HUES64 (cell line): ENCODE measurements at regions not wholly inside any gene's neighbourhood (a gene's known extent, or its start where the extent isn't known, plus 50 kb on each side); places are given as distances from the start of the nearest gene placed in this dataset.

Experiments used
- H3K27ac ChIP-seq: 2 replicates; pipeline ENCODE4 v1.7.0; 2013; ENCODE audit warnings: low read depth, low read length, inconsistent platforms
- H3K27me3 ChIP-seq: 2 replicates; pipeline ENCODE4 v1.6.1; 2013; ENCODE audit warnings: mild to moderate bottlenecking, low read length; ENCODE audit not compliant: insufficient read depth
- H3K36me3 ChIP-seq: 2 replicates; pipeline ENCODE4 v1.6.1; 2013; ENCODE audit warnings: mild to moderate bottlenecking, low read length; ENCODE audit not compliant: insufficient read depth
- H3K4me1 ChIP-seq: 2 replicates; pipeline ENCODE4 v1.6.1; 2013; ENCODE audit warnings: mild to moderate bottlenecking, low read length, moderate library complexity; ENCODE audit not compliant: insufficient read depth
- H3K4me3 ChIP-seq: 2 replicates; pipeline ENCODE4 v1.5.1; 2013; ENCODE audit warnings: mild to moderate bottlenecking, low read length, moderate library complexity
- H3K9ac ChIP-seq: 2 replicates; pipeline ENCODE4 v1.6.1; 2013; ENCODE audit warnings: mild to moderate bottlenecking, low read depth, low read length
- H3K9me3 ChIP-seq: 2 replicates; pipeline ENCODE4 v1.6.1; 2013; ENCODE audit warnings: low read depth, low read length; ENCODE audit not compliant: insufficient read depth
- WGBS: fragments of 150-250, 120-280 bp; methylation state at CpG from one replicate; pipeline ENCODE4 v1.1.7; 2013; ENCODE audit warnings: missing lambda C conversion rate; 5-methylcytosine and 5-hydroxymethylcytosine counted together

DNA sequence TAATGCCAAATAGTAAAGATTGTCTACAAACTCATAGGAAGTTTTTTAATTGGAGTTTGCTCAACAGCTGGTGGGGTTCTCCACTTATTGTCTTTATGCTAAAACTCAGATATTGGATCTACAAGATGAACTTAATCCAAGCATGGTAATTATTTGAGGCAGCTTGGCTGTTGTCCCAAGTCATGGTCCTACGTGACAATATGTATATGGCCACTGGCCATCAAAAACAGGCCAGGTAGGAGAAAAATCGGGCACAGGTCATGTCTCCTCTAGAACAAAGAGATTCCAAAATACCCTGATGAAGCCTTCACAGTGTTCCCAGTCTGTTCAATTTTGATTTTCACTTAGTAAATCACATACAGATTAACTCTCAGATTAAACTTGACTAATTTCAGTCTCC, 606.4 kb downstream of the TNS3 start:
- no peaks in the 10 kb centered on the region for H3K9me3 ChIP-seq
- H3K4me1 ChIP-seq, result no peaks in the 10 kb centered on the region
- WGBS, result 91% methylated on average over 2 of the region's 2 CpGs
- H3K9ac ChIP-seq, result no peak overlapping the region
- H3K27me3 ChIP-seq, result no peaks in the 10 kb centered on the region
- H3K4me3 ChIP-seq, result no peak overlapping the region
- no peak overlapping the region for H3K27ac ChIP-seq
- H3K36me3 ChIP-seq, result no peaks in the 10 kb centered on the region

DNA sequence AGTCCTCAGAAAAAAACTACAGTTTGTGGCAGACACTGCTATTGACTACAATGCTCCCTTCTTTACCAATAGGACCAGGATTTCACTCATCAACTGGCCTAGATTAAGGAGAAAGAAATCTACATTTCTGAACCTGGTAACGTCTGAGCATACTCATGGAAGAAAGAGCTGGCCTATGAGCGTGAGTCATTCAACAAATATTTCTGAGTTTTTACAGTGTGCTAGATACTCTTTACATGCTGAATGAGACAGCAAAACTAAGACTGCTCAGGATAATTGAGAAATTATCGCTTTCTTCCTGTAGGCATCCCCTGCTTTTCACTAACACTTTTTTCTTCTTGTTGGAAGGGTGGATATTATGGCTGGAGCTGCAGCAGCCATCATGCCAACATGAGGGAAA, 609.7 kb downstream of the TNS3 start:
- H3K27me3 ChIP-seq, result no peaks in the 10 kb centered on the region
- H3K27ac ChIP-seq, result no peak overlapping the region
- H3K9me3 ChIP-seq, result no peaks in the 10 kb centered on the region
- H3K9ac ChIP-seq, result no peak overlapping the region
- no peaks in the 10 kb centered on the region for H3K36me3 ChIP-seq
- H3K4me1 ChIP-seq, result no peaks in the 10 kb centered on the region
- 90% methylated on average over 3 of the region's 3 CpGs for WGBS
- no peak overlapping the region for H3K4me3 ChIP-seq

DNA sequence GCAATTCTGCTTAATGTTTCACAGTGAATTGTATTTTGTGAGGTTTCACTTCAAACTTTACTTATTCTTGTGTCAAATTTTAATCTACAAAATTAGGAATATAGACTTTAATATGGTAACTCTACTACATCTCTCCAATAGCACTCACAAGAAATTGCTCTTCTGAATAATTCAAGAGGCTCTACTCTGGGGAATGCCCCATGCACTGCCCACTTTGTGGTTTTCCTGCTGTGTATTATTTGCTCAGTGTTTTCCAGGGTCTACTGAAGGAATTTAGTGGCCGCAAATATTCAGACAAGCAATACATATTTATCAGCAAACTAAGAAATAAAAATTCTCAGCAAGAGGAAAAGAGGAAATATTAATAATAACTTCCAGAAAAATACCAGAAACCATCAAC, 611.4 kb downstream of the TNS3 start:
- H3K36me3 ChIP-seq, result no peaks in the 10 kb centered on the region
- H3K27me3 ChIP-seq, result no peaks in the 10 kb centered on the region
- H3K4me1 ChIP-seq, result no peaks in the 10 kb centered on the region
- no CpG with 5 or more reads among the region's 1 CpG for WGBS
- no peak overlapping the region for H3K9ac ChIP-seq
- H3K4me3 ChIP-seq, result no peak overlapping the region
- peaks cover 9% of the 10 kb centered on the region; the same call in 1 of the 2 replicates for H3K9me3 ChIP-seq
- no peak overlapping the region for H3K27ac ChIP-seq

DNA sequence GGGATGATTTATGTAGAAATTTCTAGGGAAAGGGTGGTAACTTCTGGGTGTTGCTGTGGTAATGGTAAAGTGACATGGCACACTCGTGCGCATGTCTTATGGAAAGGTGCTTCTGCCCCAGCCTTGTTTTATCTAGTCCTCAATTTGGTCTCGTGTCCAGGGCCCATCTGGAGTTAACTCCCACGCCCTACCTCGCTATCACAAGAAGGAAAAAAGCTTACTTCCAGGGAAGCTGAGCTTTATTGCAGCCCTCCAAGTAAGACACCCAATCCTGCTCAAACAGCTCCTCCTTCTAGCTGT, 611.8 kb downstream of the TNS3 start:
- H3K9ac ChIP-seq, result no peak overlapping the region
- H3K4me1 ChIP-seq, result no peaks in the 10 kb centered on the region
- no peak overlapping the region for H3K4me3 ChIP-seq
- H3K27ac ChIP-seq, result no peak overlapping the region
- 95% methylated on average over 5 of the region's 5 CpGs for WGBS
- H3K36me3 ChIP-seq, result no peaks in the 10 kb centered on the region
- H3K27me3 ChIP-seq, result no peaks in the 10 kb centered on the region
- peaks cover 10% of the 10 kb centered on the region; the same call in 1 of the 2 replicates for H3K9me3 ChIP-seq

DNA sequence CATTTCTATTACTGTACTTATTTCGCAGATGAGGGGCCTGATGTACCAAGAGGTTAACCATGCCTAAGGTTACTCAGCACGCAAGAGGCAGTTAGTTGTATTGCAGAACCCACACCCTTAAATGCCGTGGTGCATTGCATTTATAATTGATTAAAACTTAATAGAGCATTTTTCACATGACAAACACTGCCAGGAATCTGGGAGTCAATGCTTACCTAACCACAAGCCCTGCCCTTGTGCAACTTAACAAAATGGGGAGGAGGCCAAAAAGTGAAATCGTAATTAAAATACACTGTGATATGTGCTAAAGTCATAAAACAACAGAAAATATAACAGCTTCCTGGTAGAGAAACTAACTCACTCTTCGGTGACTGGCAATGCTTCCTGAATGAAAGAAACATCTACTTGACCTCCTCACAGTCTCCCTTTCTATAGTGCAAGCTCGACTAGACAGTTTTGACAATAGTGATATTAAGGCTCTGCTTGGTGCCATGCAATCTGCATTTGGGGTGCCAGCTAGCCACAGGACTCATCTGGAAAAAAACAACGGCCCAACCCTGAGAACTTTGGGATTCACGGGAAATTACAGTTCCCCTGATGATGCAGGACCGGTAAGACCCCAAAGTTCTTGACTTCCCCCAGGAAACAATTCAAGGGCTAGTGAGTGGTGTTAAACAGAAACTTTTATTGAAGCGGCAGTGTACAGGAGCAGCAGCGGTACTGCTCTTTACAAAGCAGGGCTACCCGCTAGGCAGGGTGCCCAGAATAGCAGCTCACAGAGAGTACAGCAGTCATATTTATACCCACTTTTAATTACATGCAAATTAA, 612.4 kb downstream of the TNS3 start:
- Histone ChIP-seq H3K27ac (no peak overlapping the region), H3K4me3 (no peak overlapping the region), H3K4me1 (no peaks in the 10 kb centered on the region), H3K9me3 (peaks cover 12% of the 10 kb centered on the region; the same call in 1 of the 2 replicates), H3K9ac (no peak overlapping the region), H3K36me3 (no peaks in the 10 kb centered on the region), H3K27me3 (no peaks in the 10 kb centered on the region)
- 96% methylated on average over 10 of the region's 12 CpGs for WGBS

DNA sequence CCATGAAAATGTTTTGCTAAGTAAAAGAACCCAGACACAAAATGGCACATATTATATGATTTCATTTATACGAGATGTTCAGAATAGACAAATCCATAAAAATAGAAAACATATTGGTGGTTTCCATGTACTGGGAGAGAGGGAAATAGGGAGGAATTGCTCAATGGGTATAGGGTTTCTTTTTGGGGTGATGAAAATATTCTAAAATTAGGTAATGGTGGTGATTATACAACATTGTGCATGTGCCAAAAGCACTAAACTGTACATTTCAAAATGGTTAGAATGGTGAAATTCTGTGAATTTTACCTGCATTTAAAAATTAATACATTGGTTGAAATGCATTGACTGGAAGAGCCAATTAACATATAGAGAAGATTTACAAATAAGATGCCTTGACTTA, 613.9 kb downstream of the TNS3 start:
- Histone ChIP-seq H3K4me1 (no peaks in the 10 kb centered on the region), H3K4me3 (no peak overlapping the region), H3K27me3 (no peaks in the 10 kb centered on the region), H3K36me3 (no peaks in the 10 kb centered on the region), H3K27ac (no peak overlapping the region), H3K9me3 (peaks cover 24% of the 10 kb centered on the region), H3K9ac (no peak overlapping the region)
- WGBS, result no CpG with 5 or more reads among the region's 1 CpG

DNA sequence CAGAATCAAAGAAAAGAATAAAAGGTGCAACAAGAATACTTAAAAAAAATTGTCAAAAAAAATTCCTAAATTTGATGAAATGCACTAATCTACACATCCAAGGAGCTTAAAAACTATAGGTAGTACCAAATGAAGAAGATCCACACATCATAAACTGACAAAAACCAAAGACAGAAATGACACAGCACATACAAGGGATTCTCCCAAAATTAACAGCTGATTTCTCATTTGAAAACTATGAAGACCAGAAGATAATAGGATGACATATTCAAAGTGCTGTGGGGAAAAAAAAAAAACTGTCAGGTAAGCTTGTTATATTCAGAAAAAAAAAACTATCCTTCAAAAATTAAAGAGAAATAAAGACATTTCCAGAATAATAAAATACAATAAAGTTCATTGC, 618.2 kb downstream of the TNS3 start:
- Histone ChIP-seq H3K36me3 (no peaks in the 10 kb centered on the region), H3K4me1 (no peaks in the 10 kb centered on the region), H3K9me3 (peaks cover 31% of the 10 kb centered on the region), H3K27ac (no peak overlapping the region), H3K27me3 (no peaks in the 10 kb centered on the region), H3K9ac (no peak overlapping the region), H3K4me3 (no peak overlapping the region)

DNA sequence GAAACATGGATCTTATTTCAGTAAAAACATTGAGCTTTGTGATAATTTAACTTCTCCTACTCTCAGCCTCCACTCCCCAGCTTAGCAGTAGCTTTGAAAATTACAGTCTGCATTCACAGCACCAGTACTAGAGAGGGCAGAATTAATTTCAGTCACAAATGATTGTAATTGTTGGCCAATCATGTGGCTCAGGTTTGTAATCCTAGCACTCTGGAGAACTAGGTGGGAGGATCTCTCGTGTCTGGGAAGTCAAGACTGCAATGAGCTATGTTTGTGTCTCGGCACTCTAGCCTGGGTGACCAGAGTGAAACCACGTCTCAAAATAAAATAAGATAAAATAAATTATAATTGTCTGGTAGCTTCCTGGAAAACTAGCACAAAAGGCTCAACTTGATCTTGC, 620.9 kb downstream of the TNS3 start:
- Histone ChIP-seq H3K4me3 (no peak overlapping the region), H3K4me1 (no peaks in the 10 kb centered on the region), H3K9me3 (peaks cover 26% of the 10 kb centered on the region), H3K27me3 (no peaks in the 10 kb centered on the region), H3K36me3 (no peaks in the 10 kb centered on the region), H3K27ac (no peak overlapping the region), H3K9ac (no peak overlapping the region)
- 97% methylated on average over 2 of the region's 3 CpGs for WGBS

DNA sequence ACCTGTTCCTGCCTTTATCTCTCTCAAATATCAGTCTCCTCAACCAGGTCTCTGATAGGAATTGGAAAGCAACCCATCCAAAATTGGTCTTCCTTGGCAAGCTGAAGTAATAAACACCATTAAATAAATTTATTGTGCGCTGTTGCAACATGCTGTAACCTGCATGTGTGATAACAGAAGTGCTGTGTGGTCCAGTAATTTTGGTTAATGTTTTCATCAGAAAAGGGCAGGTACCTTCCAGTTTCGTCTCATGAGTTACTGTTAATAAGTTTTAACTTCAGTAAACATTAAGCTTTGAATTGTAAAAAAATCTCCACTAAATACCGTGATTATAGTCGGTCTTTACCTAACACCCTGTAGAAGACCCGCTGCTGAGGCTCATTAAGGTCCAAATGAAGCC, 624.7 kb downstream of the TNS3 start:
- Histone ChIP-seq H3K27me3 (no peaks in the 10 kb centered on the region), H3K36me3 (no peaks in the 10 kb centered on the region), H3K9ac (no peak overlapping the region), H3K9me3 (no peaks in the 10 kb centered on the region; the same call in 1 of the 2 replicates), H3K4me3 (no peak overlapping the region), H3K4me1 (no peaks in the 10 kb centered on the region), H3K27ac (no peak overlapping the region)
- WGBS, result 93% methylated on average over 4 of the region's 5 CpGs

DNA sequence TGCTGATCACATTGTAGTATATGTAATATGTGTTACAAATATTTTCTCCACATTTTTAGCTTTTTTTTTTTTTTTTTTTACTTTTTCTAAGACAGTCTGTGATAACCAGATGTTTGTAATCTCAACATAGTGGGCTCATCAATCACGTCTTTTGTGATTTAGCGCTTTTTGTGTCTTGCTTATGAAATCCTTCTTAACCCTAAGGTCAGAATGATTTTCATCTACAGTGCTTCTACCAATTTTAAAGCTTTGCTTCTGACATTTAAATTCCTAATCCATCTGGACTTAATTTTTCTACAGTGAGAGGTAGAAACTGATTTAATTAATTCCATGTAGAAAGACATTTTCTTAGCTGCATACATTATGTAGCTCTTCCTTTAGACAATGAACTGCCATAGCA, 626.4 kb downstream of the TNS3 start:
- H3K9ac ChIP-seq, result no peak overlapping the region

DNA sequence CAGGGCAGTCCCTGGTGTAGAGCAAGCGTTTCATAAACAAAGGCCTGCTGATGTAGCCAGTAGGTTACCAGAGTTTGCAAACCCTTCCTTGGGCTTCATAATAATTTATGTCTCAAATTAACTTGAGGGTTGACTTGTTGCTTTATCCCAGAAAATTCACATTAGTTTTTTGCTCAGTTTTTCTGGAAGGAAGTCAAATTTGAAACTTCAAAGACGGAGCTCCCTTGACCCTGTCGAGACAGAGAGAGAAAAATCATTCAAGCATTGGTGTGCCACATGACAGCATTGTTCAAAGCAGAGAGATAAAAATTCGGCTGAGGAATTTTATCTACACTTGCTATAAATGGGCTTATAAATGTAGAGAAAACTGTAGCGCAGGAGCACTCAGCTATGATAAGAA, 627.7 kb downstream of the TNS3 start:
- H3K27me3 ChIP-seq, result no peaks in the 10 kb centered on the region
- H3K4me3 ChIP-seq, result no peak overlapping the region
- no peaks in the 10 kb centered on the region for H3K9me3 ChIP-seq
- WGBS, result 93% methylated on average over 5 of the region's 5 CpGs
- H3K4me1 ChIP-seq, result no peaks in the 10 kb centered on the region
- no peak overlapping the region for H3K27ac ChIP-seq
- H3K9ac ChIP-seq, result no peak overlapping the region
- no peaks in the 10 kb centered on the region for H3K36me3 ChIP-seq

More for the DNA sequence above, 626.4 kb downstream of the TNS3 start:
- no peak overlapping the region for H3K4me3 ChIP-seq
- H3K27me3 ChIP-seq, result no peaks in the 10 kb centered on the region
- no peak overlapping the region for H3K27ac ChIP-seq
- H3K9me3 ChIP-seq, result no peaks in the 10 kb centered on the region
- no peaks in the 10 kb centered on the region for H3K36me3 ChIP-seq
- no peaks in the 10 kb centered on the region for H3K4me1 ChIP-seq
- 100% methylated on average over 2 of the region's 2 CpGs for WGBS

DNA sequence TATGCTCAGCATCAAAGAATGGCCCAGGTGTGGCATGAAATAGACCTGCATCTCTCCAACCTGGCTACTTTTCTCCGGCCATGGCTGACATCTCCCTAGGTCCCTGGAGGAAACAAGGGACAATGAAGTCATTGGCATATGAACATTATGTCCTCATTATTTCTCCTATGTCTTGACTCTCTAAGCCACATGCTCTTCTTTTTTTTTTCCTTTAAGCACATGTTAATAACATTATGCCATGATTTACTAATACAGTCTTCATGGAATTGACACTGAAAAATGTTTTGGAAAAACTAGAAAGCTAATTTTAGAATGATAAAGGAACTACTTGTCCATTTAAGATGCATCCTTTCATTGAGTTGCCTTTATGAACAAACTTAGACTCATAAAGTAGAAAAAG, 628.9 kb downstream of the TNS3 start:
- Histone ChIP-seq H3K27me3 (no peaks in the 10 kb centered on the region), H3K9ac (no peak overlapping the region), H3K27ac (no peak overlapping the region), H3K4me3 (no peak overlapping the region), H3K9me3 (no peaks in the 10 kb centered on the region), H3K4me1 (no peaks in the 10 kb centered on the region), H3K36me3 (no peaks in the 10 kb centered on the region)
- WGBS, result 90% methylated on average over 1 of the region's 1 CpG
